ENCODE measurements at regions not wholly inside any gene's neighbourhood (a gene's known extent, or its start where the extent isn't known, plus 50 kb on each side); places are given as distances from the start of the nearest gene placed in this dataset.
A peak's percentile ranks its signal among the peaks of the same experiment; 100 is the strongest.

DNA sequence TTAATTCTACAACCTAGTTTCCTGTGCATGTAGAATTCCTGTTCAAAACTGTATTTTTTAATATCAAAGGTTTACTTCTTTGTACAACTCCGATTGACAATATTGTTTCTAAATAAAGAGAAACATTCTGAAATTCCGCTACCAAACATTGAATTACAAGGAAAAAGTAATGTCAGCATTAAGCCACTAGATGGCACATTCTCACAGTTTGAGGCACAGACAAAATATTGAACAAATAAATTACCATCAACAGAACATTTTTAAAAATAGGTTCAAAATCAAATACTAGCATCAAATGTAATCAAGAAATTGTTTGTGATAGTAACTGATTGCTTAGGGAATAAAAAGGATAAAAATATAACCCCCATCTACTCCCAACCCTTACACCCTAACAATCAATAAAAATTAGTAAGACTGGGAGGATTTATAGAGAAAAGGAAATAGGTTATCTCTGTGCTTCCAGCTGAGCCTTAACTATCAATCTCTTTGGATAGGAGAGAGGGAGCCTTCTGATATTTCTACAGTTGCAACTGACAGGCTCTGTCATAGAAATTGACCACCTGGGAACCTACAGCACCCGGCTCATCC lies 86.6 kb upstream of the C7orf33 start:
- TF ChIP-seq CTCF (conservative IDR thresholded peaks at IDR 0.05; ENCODE audit: low read depth in 2 of 2) (peak; percentile 64 to 96), POLR2AphosphoS5 (IDR thresholded peaks at IDR 0.05; ENCODE audit: low read depth) (no peak), ZNF114 (CRISPR knock-in tag; IDR thresholded peaks at IDR 0.05) (no peak), CREB1 (CRISPR knock-in tag; IDR thresholded peaks at IDR 0.05; ENCODE audit: low read depth) (no peak), EZH2 (IDR thresholded peaks at IDR 0.05; ENCODE audit: low read depth, unreplicated experiment) (no peak), REST (IDR thresholded peaks at IDR 0.05; ENCODE audit: unreplicated experiment) (no peak), EZH2phosphoT487 (IDR thresholded peaks at IDR 0.05; ENCODE audit: unreplicated experiment) (no peak), JUNB (IDR thresholded peaks at IDR 0.05; ENCODE audit: unreplicated experiment) (no peak), NANOG (IDR thresholded peaks at IDR 0.05; ENCODE audit: borderline replicate concordance) (no peak), ZNF331 (CRISPR knock-in tag; IDR thresholded peaks at IDR 0.05; ENCODE audit: low read depth) (no peak), STAT1 (IDR thresholded peaks at IDR 0.05; ENCODE audit: unreplicated experiment) (no peak)
- TF ChIP-seq, protein P1, sequence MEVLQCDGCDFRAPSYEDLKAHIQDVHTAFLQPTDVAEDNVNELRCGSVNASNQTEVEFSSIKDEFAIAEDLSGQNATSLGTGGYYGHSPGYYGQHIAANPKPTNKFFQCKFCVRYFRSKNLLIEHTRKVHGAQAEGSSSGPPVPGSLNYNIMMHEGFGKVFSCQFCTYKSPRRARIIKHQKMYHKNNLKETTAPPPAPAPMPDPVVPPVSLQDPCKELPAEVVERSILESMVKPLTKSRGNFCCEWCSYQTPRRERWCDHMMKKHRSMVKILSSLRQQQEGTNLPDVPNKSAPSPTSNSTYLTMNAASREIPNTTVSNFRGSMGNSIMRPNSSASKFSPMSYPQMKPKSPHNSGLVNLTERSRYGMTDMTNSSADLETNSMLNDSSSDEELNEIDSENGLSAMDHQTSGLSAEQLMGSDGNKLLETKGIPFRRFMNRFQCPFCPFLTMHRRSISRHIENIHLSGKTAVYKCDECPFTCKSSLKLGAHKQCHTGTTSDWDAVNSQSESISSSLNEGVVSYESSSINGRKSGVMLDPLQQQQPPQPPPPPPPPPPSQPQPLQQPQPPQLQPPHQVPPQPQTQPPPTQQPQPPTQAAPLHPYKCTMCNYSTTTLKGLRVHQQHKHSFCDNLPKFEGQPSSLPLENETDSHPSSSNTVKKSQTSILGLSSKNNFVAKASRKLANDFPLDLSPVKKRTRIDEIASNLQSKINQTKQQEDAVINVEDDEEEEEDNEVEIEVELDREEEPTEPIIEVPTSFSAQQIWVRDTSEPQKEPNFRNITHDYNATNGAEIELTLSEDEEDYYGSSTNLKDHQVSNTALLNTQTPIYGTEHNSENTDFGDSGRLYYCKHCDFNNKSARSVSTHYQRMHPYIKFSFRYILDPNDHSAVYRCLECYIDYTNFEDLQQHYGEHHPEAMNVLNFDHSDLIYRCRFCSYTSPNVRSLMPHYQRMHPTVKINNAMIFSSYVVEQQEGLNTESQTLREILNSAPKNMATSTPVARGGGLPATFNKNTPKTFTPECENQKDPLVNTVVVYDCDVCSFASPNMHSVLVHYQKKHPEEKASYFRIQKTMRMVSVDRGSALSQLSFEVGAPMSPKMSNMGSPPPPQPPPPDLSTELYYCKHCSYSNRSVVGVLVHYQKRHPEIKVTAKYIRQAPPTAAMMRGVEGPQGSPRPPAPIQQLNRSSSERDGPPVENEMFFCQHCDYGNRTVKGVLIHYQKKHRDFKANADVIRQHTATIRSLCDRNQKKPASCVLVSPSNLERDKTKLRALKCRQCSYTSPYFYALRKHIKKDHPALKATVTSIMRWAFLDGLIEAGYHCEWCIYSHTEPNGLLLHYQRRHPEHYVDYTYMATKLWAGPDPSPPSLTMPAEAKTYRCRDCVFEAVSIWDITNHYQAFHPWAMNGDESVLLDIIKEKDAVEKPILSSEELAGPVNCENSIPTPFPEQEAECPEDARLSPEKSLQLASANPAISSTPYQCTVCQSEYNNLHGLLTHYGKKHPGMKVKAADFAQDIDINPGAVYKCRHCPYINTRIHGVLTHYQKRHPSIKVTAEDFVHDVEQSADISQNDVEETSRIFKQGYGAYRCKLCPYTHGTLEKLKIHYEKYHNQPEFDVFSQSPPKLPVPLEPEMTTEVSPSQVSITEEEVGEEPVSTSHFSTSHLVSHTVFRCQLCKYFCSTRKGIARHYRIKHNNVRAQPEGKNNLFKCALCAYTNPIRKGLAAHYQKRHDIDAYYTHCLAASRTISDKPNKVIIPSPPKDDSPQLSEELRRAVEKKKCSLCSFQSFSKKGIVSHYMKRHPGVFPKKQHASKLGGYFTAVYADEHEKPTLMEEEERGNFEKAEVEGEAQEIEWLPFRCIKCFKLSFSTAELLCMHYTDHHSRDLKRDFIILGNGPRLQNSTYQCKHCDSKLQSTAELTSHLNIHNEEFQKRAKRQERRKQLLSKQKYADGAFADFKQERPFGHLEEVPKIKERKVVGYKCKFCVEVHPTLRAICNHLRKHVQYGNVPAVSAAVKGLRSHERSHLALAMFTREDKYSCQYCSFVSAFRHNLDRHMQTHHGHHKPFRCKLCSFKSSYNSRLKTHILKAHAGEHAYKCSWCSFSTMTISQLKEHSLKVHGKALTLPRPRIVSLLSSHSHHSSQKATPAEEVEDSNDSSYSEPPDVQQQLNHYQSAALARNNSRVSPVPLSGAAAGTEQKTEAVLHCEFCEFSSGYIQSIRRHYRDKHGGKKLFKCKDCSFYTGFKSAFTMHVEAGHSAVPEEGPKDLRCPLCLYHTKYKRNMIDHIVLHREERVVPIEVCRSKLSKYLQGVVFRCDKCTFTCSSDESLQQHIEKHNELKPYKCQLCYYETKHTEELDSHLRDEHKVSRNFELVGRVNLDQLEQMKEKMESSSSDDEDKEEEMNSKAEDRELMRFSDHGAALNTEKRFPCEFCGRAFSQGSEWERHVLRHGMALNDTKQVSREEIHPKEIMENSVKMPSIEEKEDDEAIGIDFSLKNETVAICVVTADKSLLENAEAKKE (CRISPR knock-in tag; IDR thresholded peaks at IDR 0.05) = no peak
- TF ChIP-seq, protein P2, sequence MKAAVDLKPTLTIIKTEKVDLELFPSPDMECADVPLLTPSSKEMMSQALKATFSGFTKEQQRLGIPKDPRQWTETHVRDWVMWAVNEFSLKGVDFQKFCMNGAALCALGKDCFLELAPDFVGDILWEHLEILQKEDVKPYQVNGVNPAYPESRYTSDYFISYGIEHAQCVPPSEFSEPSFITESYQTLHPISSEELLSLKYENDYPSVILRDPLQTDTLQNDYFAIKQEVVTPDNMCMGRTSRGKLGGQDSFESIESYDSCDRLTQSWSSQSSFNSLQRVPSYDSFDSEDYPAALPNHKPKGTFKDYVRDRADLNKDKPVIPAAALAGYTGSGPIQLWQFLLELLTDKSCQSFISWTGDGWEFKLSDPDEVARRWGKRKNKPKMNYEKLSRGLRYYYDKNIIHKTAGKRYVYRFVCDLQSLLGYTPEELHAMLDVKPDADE (IDR thresholded peaks at IDR 0.05) = no peak
